ENCODE measurements at regions not wholly inside any gene's neighbourhood (a gene's known extent, or its start where the extent isn't known, plus 50 kb on each side); places are given as distances from the start of the nearest gene placed in this dataset.

- Histone ChIP-seq H3K79me1 (ENCODE audit: low read depth, low read length) (no peaks in the 10 kb centered on the region), H3K79me2 (ENCODE audit: control insufficient read depth in 1 of 2, insufficient read depth in 2 of 2, low read length in 2 of 2) (no peaks in the 10 kb centered on the region), H4K20me1 (replicated peaks in 1 of 2; ENCODE audit: control insufficient read depth in 1 of 2, insufficient read depth in 2 of 2, low read length in 2 of 2) (no peaks in the 10 kb centered on the region), H3K23me2 (ENCODE audit: low read depth, low read length) (peaks cover 6% of the 10 kb centered on the region; the same call in 1 of the 2 replicates), H3K4me3 (ENCODE audit: extremely low read depth in 1 of 4, insufficient read depth in 2 of 4, low read depth in 3 of 4, low read length in 4 of 4) (no peak overlapping the region), H2AFZ (ENCODE audit: low read length) (no peak overlapping the region), H3K36me3 (ENCODE audit: control insufficient read depth in 2 of 4, insufficient read depth in 4 of 4, low read length in 3 of 4) (no peaks in the 10 kb centered on the region), H4K5ac (ENCODE audit: insufficient read length, low read depth, low read length) (no peak overlapping the region), H3K4me1 (replicated peaks in 1 of 4; ENCODE audit: control insufficient read depth in 3 of 4, insufficient read depth in 4 of 4, low read length in 3 of 4) (no peaks in the 10 kb centered on the region), H3K9ac (replicated peaks in 1 of 4; ENCODE audit: extremely low read depth in 1 of 4, low read depth in 3 of 4, low read length in 3 of 4) (no peak overlapping the region), H3K4me2 (ENCODE audit: insufficient read depth in 1 of 2, low read depth in 2 of 2, low read length in 2 of 2) (no peak overlapping the region), H2BK5ac (ENCODE audit: low read depth, low read length) (no peak overlapping the region), H3K18ac (ENCODE audit: extremely low read depth, low read length) (no peak overlapping the region), H4K8ac (ENCODE audit: extremely low read depth, insufficient read depth, low read length) (no peak overlapping the region), H2AK5ac (ENCODE audit: low read depth, low read length) (no peak overlapping the region), H3K56ac (replicated peaks; ENCODE audit: insufficient read length, low read depth, low read length) (no peak overlapping the region), H2BK120ac (replicated peaks; ENCODE audit: low read depth, low read length) (no peak overlapping the region), H2BK20ac (ENCODE audit: low read length) (no peak overlapping the region), H3K4ac (replicated peaks; ENCODE audit: insufficient read length, low read depth, low read length) (no peak overlapping the region), H3K27me3 (replicated peaks in 1 of 4; ENCODE audit: control insufficient read depth in 3 of 4, extremely low read depth in 1 of 4, insufficient read depth in 3 of 4, low read length in 3 of 4) (no peaks in the 10 kb centered on the region), H2BK12ac (ENCODE audit: low read depth, low read length) (no peak overlapping the region), H2BK15ac (ENCODE audit: low read length) (no peak overlapping the region), H3K27ac (ENCODE audit: low read depth, low read length) (no peak overlapping the region), H3K23ac (ENCODE audit: insufficient read length) (no peak overlapping the region), H4K91ac (replicated peaks; ENCODE audit: insufficient read length, low read length) (no peak overlapping the region), H3K9me3 (ENCODE audit: insufficient read depth in 2 of 2, low read depth in 1 of 2, low read length in 1 of 2) (peaks cover 11 to 13% of the 10 kb centered on the region in 2 experiments), H3K14ac (ENCODE audit: insufficient read length) (no peak overlapping the region)
- WGBS, 2 experiments (ENCODE audit: extremely low coverage in 1 of 2, insufficient coverage in 1 of 2, insufficient read length in 1 of 2, insufficient replicate concordance in 2 of 2, low coverage in 1 of 2, low lambda C conversion rate in 2 of 2, missing lambda C conversion rate in 1 of 2): 72% methylated on average over 3 of the region's 3 CpGs; no CpG with 5 or more reads in 1 of the 2 experiments
- ChIA-PET POLR2A (ENCODE audit: partially characterized antibody) (no interaction called here), CTCF (ENCODE audit: partially characterized antibody) (no interaction called here)
- DNase-seq (ENCODE audit: low read depth in 1 of 2, low spot score in 2 of 2) (no peak), FAIRE-seq (no peak)
- TF ChIP-seq GABPA (IDR thresholded peaks at IDR 0.05; ENCODE audit: borderline replicate concordance, insufficient read depth, low read length): no peak
- TF ChIP-seq SP4 (IDR thresholded peaks at IDR 0.05; ENCODE audit: low read length): no peak
- no peak for TF ChIP-seq RFX5 (IDR thresholded peaks at IDR 0.05; ENCODE audit: borderline replicate concordance, low read depth, low read length)
- TF ChIP-seq TBP (IDR thresholded peaks at IDR 0.05; ENCODE audit: low read depth, low read length): no peak
- no peak for TF ChIP-seq NANOG (IDR thresholded peaks at IDR 0.05; ENCODE audit: insufficient read depth, low read depth, low read length, poor library complexity, severe bottlenecking)
- no peak for TF ChIP-seq CREB1 (IDR thresholded peaks at IDR 0.05)
- no peak for TF ChIP-seq SIRT6 (IDR thresholded peaks at IDR 0.05; ENCODE audit: low read length)
- TF ChIP-seq SAP30 (IDR thresholded peaks at IDR 0.05; ENCODE audit: insufficient read depth, insufficient replicate concordance, low read length): no peak
- TF ChIP-seq YY1 (IDR thresholded peaks at IDR 0.05; ENCODE audit: low read depth, low read length): no peak
Measured at GRCh38 chr10:20552382-20552781, 344.7 kb downstream of the NEBL start.

Measured in H1 (cell line).